Right lobe of liver (tissue), 6 donors: ENCODE measurements at regions not wholly inside any gene's neighbourhood (a gene's known extent, or its start where the extent isn't known, plus 50 kb on each side); places are given as distances from the start of the nearest gene placed in this dataset.

Experiments used
- ATAC-seq, 4 donors: fragments of 200-7000 bp; cut with Tn5 transposase; one replicate each; pipeline ENCODE4 v1.9.1; 2020; ENCODE audit warnings: mild to moderate bottlenecking in 4 of 4, moderate library complexity in 4 of 4
- DNase-seq, 3 donors: peaks; one replicate each; pipeline ENCODE4 v3.0.0-alpha.2; 2020
- H3K27ac ChIP-seq, 3 donors: fragments of 200-600 bp; one replicate each; pipeline ENCODE4 v1.8.0; 2022
- H3K27me3 ChIP-seq, 2 donors: fragments of 200-600 bp; one replicate each; pipeline ENCODE4 v1.8.0; 2022
- H3K36me3 ChIP-seq, 4 donors: fragments of 200-600 bp; sonication (generic) in 1 of 4; one replicate each; pipeline versions ENCODE4 v1.5.1 to v1.8.0; 2017 to 2022; ENCODE audit warnings: control low read depth in 1 of 4
- H3K4me1 ChIP-seq, 4 donors: fragments of 200-600 bp; sonication (generic) in 1 of 4; one replicate each; pipeline versions ENCODE4 v1.5.1 to v1.8.0; 2017 to 2022; ENCODE audit warnings: control low read depth in 1 of 4
- H3K4me3 ChIP-seq, 3 donors: fragments of 200-600 bp; one replicate each; pipeline ENCODE4 v1.8.0; 2022
- H3K9me3 ChIP-seq, 4 donors: fragments of 200-600 bp; sonication (generic) in 1 of 4; one replicate each; pipeline versions ENCODE4 v1.5.1 to v1.8.0; 2017 to 2022; ENCODE audit warnings: control low read depth in 1 of 4
- POLR2A ChIP-seq: fragments of 450-650 bp; IDR thresholded peaks from one replicate; pipeline ENCODE4 v1.6.1; 2017; ENCODE audit warnings: antibody characterized with exemption, mild to moderate bottlenecking
- WGBS: methylation state at CpG from one replicate; pipeline ENCODE4 v1.1.6; 2018; ENCODE audit warnings: low coverage, low lambda C conversion rate; ENCODE audit not compliant: insufficient coverage; ENCODE audit errors: missing lambda C conversion rate; 5-methylcytosine and 5-hydroxymethylcytosine counted together
- intact Hi-C, 2 donors: fragments of 100-400 bp; cut with DNase I; formaldehyde crosslinking; loops; one replicate each; pipeline versions ENCODE4 v1.11.2 to v1.14.1; 2022
- TF ChIP-seq, protein P1 (sequence below), 4 donors: fragments of 200-600 bp in 3 of 4; fragments of 450-650 bp in 1 of 4; IDR thresholded peaks; one replicate each; pipeline versions ENCODE4 v1.5.1 to v1.8.0; 2016 to 2022; ENCODE audit warnings: antibody characterized with exemption in 4 of 4, mild to moderate bottlenecking in 2 of 4
- donor health status: DM: no; HTN: yes; CAD: no.
- donor health status: DM: no; HTN: no; CAD: no.
- donor health status: DM: no; HTN: no; CAD: no.
- donor health status: DM: no; HTN: yes; CAD: no.
- donor health status: DM: no; HTN: yes; CAD: no.

DNA sequence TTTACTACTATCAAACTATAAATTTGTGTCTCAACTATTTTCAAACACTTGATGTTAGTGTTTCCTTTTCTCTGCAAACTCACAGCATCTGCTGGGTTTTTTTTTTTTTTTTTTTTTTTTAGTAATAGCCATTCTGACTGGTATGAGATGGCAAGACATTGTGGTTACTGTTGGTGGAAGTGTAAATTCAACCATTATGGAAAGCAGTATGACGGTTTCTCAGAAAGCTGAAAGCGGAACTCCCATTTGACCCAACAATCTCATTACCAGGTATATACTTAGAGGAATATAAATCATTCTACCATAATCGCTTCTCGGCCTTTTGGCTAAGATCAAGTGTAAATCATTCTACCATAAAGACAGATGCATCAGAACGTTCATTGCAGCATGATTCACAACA, 608.3 kb upstream of the ZP4 start:
- Histone ChIP-seq H3K27me3 (no peaks in the 10 kb centered on the region), H3K36me3 (no peaks in the 10 kb centered on the region), H3K27ac (no peak overlapping the region), H3K4me3 (no peak overlapping the region), H3K4me1 (no peaks in the 10 kb centered on the region), H3K9me3 (no peaks in the 10 kb centered on the region)
- no peak for TF ChIP-seq POLR2A
- TF ChIP-seq, protein P1, sequence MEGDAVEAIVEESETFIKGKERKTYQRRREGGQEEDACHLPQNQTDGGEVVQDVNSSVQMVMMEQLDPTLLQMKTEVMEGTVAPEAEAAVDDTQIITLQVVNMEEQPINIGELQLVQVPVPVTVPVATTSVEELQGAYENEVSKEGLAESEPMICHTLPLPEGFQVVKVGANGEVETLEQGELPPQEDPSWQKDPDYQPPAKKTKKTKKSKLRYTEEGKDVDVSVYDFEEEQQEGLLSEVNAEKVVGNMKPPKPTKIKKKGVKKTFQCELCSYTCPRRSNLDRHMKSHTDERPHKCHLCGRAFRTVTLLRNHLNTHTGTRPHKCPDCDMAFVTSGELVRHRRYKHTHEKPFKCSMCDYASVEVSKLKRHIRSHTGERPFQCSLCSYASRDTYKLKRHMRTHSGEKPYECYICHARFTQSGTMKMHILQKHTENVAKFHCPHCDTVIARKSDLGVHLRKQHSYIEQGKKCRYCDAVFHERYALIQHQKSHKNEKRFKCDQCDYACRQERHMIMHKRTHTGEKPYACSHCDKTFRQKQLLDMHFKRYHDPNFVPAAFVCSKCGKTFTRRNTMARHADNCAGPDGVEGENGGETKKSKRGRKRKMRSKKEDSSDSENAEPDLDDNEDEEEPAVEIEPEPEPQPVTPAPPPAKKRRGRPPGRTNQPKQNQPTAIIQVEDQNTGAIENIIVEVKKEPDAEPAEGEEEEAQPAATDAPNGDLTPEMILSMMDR (IDR thresholded peaks at IDR 0.05), result no peak
- intact Hi-C loops, result no loop called here
- DNase-seq, result no peak
- WGBS, result 59% methylated on average over 5 of the region's 5 CpGs
- no peak for ATAC-seq

DNA sequence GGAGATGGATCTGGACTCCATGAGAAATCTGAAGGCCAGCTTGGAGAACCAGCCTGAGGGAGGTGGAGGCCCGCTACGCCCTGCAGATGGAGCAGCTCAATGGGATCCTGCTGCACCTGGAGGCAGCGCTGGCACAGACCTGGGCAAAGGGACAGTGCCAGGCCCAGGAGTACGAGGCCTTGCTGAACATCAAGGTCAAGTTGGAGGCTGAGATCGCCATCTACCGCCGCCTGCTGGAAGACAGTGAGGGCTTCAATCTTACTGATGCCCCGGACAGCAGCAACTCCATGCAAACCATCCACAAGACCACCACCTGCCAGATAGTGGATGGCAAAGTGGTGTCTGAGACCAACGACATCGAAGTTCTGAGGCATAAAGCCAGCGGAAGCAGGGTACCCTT, 601.5 kb upstream of the ZP4 start:
- Histone ChIP-seq H3K4me3 (no peak overlapping the region), H3K27me3 (no peaks in the 10 kb centered on the region), H3K4me1 (no peaks in the 10 kb centered on the region), H3K9me3 (no peaks in the 10 kb centered on the region), H3K36me3 (no peaks in the 10 kb centered on the region), H3K27ac (no peak overlapping the region)
- WGBS, result 46% methylated on average over 4 of the region's 11 CpGs
- DNase-seq (no peak), ATAC-seq (no peak)
- TF ChIP-seq, protein P1 (IDR thresholded peaks at IDR 0.05), result no peak
- no peak for TF ChIP-seq POLR2A
- intact Hi-C loops, result no loop called here

DNA sequence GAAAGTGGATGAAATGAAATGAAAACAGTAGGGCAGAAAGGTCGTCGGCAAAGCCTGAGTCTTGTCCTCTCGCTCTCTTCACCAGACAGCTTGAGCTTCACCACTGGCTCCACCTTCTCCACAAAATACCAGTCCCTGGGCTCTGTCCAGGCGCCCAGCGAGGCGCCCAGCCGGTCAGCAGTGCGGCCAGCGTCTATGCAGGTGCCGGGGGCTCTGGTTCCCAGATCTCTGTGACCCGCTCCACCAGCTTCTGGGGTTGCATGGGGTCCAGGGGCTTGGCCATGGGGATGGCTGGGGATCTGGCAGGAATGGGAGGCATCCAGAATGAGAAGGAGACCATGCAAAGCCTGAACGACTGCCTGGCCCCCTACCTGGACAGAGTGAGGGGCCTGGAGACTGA, 600.5 kb upstream of the ZP4 start:
- TF ChIP-seq, protein P1 (IDR thresholded peaks at IDR 0.05), result no peak
- no peak for TF ChIP-seq POLR2A
- no peaks in the 10 kb centered on the region for H3K36me3 ChIP-seq
- no peak for DNase-seq
- no peak overlapping the region for H3K4me3 ChIP-seq
- intact Hi-C loops, result no loop called here
- no peaks in the 10 kb centered on the region for H3K4me1 ChIP-seq
- H3K9me3 ChIP-seq, result no peaks in the 10 kb centered on the region
- no peak overlapping the region for H3K27ac ChIP-seq
- H3K27me3 ChIP-seq, result no peaks in the 10 kb centered on the region
- 64% methylated on average over 12 of the region's 12 CpGs for WGBS
- ATAC-seq, result no peak

DNA sequence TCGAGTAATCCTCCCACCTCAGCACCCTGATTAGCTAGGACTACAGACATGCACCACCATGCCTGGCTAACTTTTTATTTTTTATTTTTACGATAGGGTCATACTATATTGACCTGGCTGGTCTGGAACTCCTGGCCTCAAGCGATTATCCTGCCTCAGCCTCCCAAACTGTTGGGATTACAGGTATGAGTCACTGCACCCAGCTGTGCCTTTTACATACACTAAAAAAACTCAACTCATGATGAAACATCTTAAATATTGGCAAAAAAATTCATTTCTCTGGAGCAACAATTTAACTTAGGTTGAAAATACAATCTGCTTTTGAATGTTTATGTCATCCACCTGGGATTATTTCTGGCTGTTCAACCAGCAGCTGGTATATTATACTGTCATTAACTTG, 598.3 kb upstream of the ZP4 start:
- intact Hi-C loops, result no loop called here
- TF ChIP-seq, protein P1 (IDR thresholded peaks at IDR 0.05), result no peak
- TF ChIP-seq POLR2A, result no peak
- no peaks in the 10 kb centered on the region for H3K9me3 ChIP-seq
- no peaks in the 10 kb centered on the region for H3K4me1 ChIP-seq
- no peak overlapping the region for H3K4me3 ChIP-seq
- no peaks in the 10 kb centered on the region for H3K27me3 ChIP-seq
- no peak overlapping the region for H3K27ac ChIP-seq
- DNase-seq, result no peak
- 61% methylated on average over 3 of the region's 3 CpGs for WGBS
- ATAC-seq, result no peak
- H3K36me3 ChIP-seq, result no peaks in the 10 kb centered on the region

DNA sequence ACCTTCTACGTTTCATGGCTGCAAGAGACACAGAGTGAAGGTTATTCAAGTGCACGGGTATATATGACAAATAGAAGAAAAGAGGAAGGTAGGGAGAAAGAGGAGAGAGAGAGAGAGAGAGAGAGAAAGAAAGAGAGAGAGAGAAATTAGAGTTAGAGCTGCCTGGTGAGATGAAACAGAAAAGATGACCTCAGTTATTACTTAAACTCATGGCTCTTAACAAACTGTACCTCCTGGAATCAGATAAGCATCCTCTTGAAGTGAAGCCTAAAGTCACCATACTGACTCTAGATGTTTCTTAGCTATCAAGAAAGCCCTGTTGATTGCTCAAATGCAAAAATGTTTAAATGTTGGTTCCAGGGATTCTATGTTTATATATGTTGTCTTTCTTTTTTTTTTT, 597.7 kb upstream of the ZP4 start:
- intact Hi-C loops, result no loop called here
- Histone ChIP-seq H3K27me3 (no peaks in the 10 kb centered on the region), H3K4me3 (no peak overlapping the region), H3K36me3 (no peaks in the 10 kb centered on the region), H3K4me1 (no peaks in the 10 kb centered on the region), H3K27ac (no peak overlapping the region), H3K9me3 (no peaks in the 10 kb centered on the region)
- ATAC-seq (no peak), DNase-seq (no peak)
- TF ChIP-seq POLR2A, result no peak
- TF ChIP-seq, protein P1 (IDR thresholded peaks at IDR 0.05), result no peak
- 46% methylated on average over 2 of the region's 2 CpGs for WGBS
